DOHH2 (cell line): ENCODE measurements at regions not wholly inside any gene's neighbourhood (a gene's known extent, or its start where the extent isn't known, plus 50 kb on each side); places are given as distances from the start of the nearest gene placed in this dataset.

Experiments used
- EZH2phosphoT487 ChIP-seq: fragments of 200-600 bp; sonication (generic); IDR thresholded peaks from 2 replicates; pipeline ENCODE4 v1.6.1; 2017; ENCODE audit warnings: borderline replicate concordance, mild to moderate bottlenecking, antibody characterized with exemption, low read length, moderate library complexity, mixed read lengths
- TF ChIP-seq, protein P1 (sequence below): fragments of 200-600 bp; sonication (generic); IDR thresholded peaks from one replicate; pipeline ENCODE4 v1.5.1; 2014; ENCODE audit warnings: antibody characterized with exemption, mild to moderate bottlenecking, low read depth, low read length; ENCODE audit not compliant: poor library complexity, severe bottlenecking

DNA sequence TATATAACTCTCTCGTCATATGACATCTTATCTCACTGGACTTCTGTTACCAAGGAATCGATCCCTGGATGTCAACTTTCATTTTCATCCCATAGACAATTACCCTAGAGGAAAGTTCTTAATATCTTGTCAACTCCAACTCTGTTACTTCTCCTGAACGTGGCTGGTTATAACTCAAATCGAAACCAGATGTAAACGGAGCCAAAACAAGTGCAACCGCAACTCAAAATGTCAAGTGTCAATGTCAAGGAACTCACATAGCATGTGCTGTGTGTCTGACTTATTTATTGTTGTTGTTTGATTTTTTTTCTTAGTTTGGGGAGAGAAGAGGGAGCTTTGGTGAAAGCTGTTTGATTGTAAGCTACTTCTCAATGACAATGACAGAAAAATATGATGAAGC lies 108.6 kb downstream of the VIP start:
- TF ChIP-seq, protein P1, sequence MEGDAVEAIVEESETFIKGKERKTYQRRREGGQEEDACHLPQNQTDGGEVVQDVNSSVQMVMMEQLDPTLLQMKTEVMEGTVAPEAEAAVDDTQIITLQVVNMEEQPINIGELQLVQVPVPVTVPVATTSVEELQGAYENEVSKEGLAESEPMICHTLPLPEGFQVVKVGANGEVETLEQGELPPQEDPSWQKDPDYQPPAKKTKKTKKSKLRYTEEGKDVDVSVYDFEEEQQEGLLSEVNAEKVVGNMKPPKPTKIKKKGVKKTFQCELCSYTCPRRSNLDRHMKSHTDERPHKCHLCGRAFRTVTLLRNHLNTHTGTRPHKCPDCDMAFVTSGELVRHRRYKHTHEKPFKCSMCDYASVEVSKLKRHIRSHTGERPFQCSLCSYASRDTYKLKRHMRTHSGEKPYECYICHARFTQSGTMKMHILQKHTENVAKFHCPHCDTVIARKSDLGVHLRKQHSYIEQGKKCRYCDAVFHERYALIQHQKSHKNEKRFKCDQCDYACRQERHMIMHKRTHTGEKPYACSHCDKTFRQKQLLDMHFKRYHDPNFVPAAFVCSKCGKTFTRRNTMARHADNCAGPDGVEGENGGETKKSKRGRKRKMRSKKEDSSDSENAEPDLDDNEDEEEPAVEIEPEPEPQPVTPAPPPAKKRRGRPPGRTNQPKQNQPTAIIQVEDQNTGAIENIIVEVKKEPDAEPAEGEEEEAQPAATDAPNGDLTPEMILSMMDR: no peak
- TF ChIP-seq EZH2phosphoT487: no peak
